ENCODE measurements at regions not wholly inside any gene's neighbourhood (a gene's known extent, or its start where the extent isn't known, plus 50 kb on each side); places are given as distances from the start of the nearest gene placed in this dataset.

- H3K27ac Mint-ChIP-seq, result no peak overlapping the region
- Histone ChIP-seq H3K23me2 (ENCODE audit: insufficient read length, low read depth, low read length, poor library complexity, severe bottlenecking) (no peaks in the 10 kb centered on the region), H2AK5ac (ENCODE audit: insufficient read length, low read length) (no peak overlapping the region), H3K9ac (ENCODE audit: extremely low read depth, insufficient read length, low read length) (no peak overlapping the region), H3T11ph (ENCODE audit: low read length) (no peak overlapping the region), H3K4me1 (ENCODE audit: insufficient read depth, low read length) (no peaks in the 10 kb centered on the region), H2BK12ac (ENCODE audit: insufficient read length, low read depth, low read length) (no peak overlapping the region), H2BK15ac (ENCODE audit: low read depth, low read length) (no peak overlapping the region), H4K20me1 (ENCODE audit: control insufficient read depth, insufficient read depth, insufficient read length) (no peaks in the 10 kb centered on the region), H2BK120ac (ENCODE audit: low read depth, low read length, poor library complexity, severe bottlenecking) (no peak overlapping the region), H3K4ac (ENCODE audit: low read depth, low read length) (no peak overlapping the region), H4K91ac (ENCODE audit: insufficient read length, low read depth, low read length) (no peak overlapping the region), H3K4me2 (ENCODE audit: insufficient read depth, insufficient read length, low read length) (no peak overlapping the region), H4K5ac (ENCODE audit: insufficient read length, low read depth, low read length) (no peak overlapping the region), H3K18ac (ENCODE audit: insufficient read length, low read depth, low read length) (no peak overlapping the region), H2BK5ac (ENCODE audit: insufficient read length, low read length) (no peak overlapping the region), H3K56ac (ENCODE audit: insufficient read length, low read depth, low read length) (no peak overlapping the region), H3K27ac (ENCODE audit: insufficient read length, low read depth, low read length) (no peak overlapping the region), H4K8ac (replicated peaks; ENCODE audit: insufficient read length, low read depth, low read length) (no peak overlapping the region), H3K79me1 (ENCODE audit: insufficient read depth, low read depth, low read length, poor library complexity, severe bottlenecking) (no peaks in the 10 kb centered on the region), H2BK20ac (ENCODE audit: low read depth, low read length, poor library complexity, severe bottlenecking) (no peak overlapping the region), H3K9me3 (ENCODE audit: control insufficient read depth, low read depth, low read length) (no peaks in the 10 kb centered on the region), H2AFZ (ENCODE audit: low read length) (no peak overlapping the region), H3K14ac (ENCODE audit: insufficient read depth, low read length) (0 out of 2 replicates have a peak overlapping the region, but pooled peaks have one; percentile 36), H3K27me3 (ENCODE audit: insufficient read depth, low read length) (no peaks in the 10 kb centered on the region), H3K79me2 (ENCODE audit: insufficient read depth, low read length) (no peaks in the 10 kb centered on the region), H3K23ac (ENCODE audit: insufficient read length, low read depth, low read length) (no peak overlapping the region)
- H3K4me1 Mint-ChIP-seq, result peaks cover 0 to 5% of the 10 kb centered on the region in 2 experiments; a peak in 2 of 4 replicates
- DNase-seq, result no peak
- no peak for TF ChIP-seq CTCF (conservative IDR thresholded peaks at IDR 0.05)
- H3K27me3 Mint-ChIP-seq (ENCODE audit: low read depth), result peaks cover 50% of the 10 kb centered on the region
- H3K9me3 Mint-ChIP-seq, result peaks cover 0 to 9% of the 10 kb centered on the region in 2 experiments; a peak in 2 of 5 replicates
- peaks cover 0 to 2% (median 0%) of the 10 kb centered on the region in 3 experiments; a peak in 2 of 7 replicates for H3K36me3 Mint-ChIP-seq (ENCODE audit: insufficient read depth in 1 of 3, low read depth in 3 of 3)
- WGBS (ENCODE audit: extremely low coverage, insufficient read length, low lambda C conversion rate), result no CpG with 5 or more reads among the region's 1 CpG
- H3K4me3 Mint-ChIP-seq, result no peak overlapping the region
These were observed 232.3 kb upstream of the CPEB2 start for GRCh38 chr4:14769993-14770392.

Measured in H9 (cell line).